HPDE6-E6E7 (cell line): ENCODE measurements at regions not wholly inside any gene's neighbourhood (a gene's known extent, or its start where the extent isn't known, plus 50 kb on each side); places are given as distances from the start of the nearest gene placed in this dataset.

ENCODE experiments used
- DNase-seq: peaks from one replicate; pipeline ENCODE4 v3.0.0; 2011; ENCODE audit warnings: missing footprints; ENCODE audit errors: extremely low spot score

DNA sequence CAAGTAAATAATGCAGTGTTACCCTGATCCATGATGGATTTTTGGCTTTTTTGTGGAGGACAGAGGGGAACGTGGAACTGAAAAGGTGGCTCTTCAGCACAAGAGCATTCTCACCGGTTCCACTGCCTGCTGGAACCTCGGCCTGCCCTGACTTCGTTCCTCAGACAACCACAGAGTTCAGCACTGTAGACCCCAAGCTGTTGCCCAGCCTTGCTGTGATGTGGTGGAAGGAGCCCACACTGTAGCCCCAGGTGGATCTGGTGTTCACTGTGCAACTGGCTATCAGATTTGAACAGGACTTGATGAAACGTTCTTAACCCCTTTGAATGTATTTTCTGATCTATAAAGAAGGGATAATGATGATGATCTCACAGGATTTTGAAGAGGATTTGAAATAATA is 293.5 kb downstream of the TRIB2 start:
- no peak for DNase-seq

DNA sequence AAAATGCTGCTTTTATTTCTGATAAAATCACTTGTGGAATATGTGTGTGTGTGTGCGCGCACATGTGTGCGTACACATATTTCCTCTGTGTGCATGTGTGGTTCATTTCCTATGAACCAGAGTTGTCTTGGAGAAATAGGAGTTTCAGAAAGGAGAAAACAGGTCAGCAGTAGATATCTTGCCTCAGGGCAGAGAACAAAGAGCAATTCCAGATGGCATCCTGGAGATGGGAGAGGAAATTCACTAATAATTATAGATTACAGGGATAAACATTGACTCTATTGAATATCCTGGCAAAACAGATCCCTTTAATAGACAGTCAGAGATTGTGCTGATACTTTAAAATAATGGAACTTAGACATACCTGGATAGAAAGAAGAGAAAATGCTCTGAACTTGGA is 298.0 kb downstream of the TRIB2 start:
- no peak for DNase-seq

GRCh38 chr2:13015532-13016320 is 299.0 kb downstream of the TRIB2 start:
- no peak for DNase-seq

- DNase-seq: no peak
Observed at GRCh38 chr2:13018490-13018889, 301.8 kb downstream of the TRIB2 start.

DNA sequence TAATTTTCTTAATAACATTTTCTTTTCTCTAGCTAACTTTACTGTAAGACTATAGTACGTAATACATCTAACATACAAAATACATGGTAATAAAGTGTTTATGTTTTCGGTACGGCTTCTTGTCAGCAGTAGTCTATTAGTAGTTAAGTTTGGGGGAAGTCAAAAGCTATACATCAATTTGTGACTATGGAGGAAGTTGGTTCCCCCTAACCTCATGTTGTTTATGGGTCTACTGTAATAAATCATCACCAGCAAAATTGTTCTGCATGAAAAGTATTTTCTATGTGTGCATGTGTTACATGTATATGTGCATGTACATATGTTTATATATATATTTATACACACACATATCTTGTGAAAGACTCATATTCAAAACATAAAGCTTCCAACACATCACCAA is 303.0 kb downstream of the TRIB2 start:
- no peak for DNase-seq

DNA sequence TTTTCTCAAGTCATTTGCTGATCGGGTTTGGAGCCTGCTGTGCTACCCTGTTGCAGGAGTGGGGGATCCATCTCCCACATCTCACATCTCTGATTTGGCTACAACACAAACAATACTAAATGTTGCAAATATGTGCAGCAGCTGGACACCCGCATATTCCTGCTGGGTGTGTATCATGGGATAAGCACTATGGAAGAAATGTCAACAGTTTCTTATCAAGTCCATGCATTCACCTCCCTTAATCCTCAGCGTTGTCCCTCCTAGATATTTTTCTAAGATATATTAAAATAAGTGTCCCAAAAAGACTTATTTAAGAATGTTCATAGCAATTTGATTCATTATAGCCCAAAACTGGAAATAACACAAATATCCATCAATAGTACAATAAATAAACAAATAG is 303.7 kb downstream of the TRIB2 start:
- no peak for DNase-seq

- no peak for DNase-seq
Observed at GRCh38 chr2:13021470-13021957, 304.8 kb downstream of the TRIB2 start.

DNA sequence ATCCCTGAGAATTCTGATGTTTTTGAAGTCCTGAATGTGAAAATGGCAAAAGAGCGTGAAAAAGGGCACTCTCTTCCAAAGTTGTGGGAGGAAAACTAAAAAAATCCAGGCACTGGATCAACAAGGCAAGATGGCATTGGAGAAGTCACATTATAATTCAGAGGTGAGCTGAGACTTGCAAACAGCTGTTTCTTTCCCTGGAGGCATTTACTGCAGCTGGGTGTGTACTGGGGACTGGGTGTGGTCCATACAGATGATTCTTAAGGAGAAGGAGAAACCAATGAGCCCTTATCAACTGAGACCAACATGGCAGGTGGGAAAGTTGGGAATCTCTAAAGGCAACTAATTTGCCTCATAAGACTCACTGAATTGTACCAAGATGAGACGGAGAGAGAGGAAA is 313.9 kb downstream of the TRIB2 start:
- DNase-seq: no peak

GRCh38 chr2:13034861-13035260 is 318.1 kb downstream of the TRIB2 start:
- DNase-seq: no peak

GRCh38 chr2:13035866-13036265 is 319.1 kb downstream of the TRIB2 start:
- no peak for DNase-seq

- no peak for DNase-seq
Observed at GRCh38 chr2:13040043-13040442, 323.3 kb downstream of the TRIB2 start.

DNA sequence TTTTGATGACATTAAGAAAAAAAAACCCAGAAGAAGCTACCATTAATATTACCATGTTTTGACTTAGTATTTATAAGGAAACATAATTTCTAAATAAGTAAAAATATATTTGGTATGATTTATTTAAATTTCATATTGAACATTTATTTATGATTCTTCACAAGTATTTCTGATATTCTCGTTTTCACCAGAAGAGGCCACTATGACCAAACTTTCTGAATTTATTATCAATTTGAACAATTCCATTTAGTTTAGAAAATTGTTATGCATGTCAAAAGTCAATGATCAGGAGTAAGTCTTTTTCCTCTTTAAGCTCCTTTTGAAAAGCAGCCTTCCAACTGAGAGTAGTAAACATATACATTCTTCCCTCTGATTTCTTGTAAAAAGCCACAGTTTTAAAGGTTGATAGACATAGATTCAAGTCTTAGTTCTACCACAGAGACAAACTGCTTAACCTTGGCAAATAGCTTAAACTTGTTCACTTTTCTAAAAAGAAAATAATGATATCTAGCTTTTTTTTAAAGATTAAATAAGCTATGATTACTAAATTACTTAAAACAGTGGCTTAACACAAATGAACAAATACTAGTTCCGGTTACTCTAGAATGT is 329.9 kb downstream of the TRIB2 start:
- no peak for DNase-seq

DNA sequence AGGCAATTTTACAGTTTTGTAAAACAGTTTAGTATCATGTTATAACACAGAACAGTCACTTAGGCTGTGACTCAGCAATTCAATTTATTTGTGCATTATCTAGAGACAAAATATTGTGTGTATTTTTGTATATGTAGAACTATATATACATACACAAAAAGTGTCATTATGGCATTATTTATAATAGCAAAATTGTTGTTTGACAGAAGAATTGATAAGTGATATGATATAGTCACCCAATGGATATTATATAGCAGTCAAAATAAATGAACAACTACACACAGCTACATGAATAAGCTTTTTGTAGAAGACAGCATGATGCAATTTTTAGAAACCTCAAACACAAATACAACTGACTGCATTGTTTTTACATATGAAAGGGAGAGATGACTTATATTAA is 334.0 kb downstream of the TRIB2 start:
- DNase-seq: no peak

DNA sequence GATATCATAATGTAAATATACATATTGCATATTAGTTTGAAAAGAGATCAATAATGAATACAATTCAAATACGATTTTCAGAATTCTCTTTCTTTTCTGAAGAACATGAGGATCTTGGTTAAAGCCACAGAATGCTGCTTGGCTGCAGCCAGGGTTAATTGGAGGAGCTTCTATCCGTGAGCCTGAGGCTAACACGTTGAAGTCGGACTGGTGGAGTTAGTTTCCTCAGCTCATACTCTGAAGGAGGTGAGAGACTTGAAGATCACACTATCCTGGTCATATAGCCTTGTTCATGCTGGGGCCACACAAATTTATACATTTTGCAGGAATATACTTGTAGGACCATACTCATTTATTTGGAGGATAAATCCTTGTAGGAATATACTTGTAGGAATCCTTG is 335.8 kb downstream of the TRIB2 start:
- no peak for DNase-seq

- no peak for DNase-seq
Observed at GRCh38 chr2:13056259-13056843, 339.6 kb downstream of the TRIB2 start.

DNA sequence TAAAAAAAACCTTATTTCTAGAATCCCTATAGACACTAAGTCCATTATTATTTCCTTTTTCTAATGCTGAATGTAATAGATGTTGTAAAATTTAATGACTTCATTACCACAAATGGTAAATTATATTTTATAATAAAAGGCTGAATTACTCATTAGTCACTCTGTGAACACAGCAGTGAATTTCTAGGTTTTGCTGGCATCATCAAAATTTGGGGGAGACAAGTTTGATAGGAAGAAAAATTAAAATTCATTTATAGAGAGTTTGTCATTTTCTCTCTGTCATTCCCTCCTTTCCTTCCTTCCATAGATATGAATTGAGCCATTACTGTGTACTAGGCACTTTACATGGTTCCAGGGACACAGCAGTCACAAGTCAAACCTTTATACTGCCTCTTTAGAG is 340.9 kb downstream of the TRIB2 start:
- no peak for DNase-seq

DNA sequence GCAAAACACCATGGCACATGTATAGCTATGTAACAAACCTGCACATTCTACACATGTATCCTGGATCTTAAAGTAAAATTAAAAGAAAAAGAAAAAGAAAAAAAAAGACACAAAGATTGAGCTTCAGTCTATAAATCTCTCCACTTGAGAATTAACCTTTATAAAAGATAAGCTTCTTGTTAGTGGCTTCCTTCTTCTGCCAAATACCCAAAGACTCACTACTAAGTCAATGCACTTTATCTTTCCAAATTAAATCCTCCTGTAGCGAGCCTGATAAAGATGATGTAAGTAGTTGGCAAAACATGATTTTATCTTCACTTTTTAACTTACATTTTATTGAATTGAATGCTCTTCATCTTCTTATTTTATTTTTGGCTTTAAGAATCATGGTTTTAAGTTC is 349.9 kb downstream of the TRIB2 start:
- DNase-seq: no peak

DNA sequence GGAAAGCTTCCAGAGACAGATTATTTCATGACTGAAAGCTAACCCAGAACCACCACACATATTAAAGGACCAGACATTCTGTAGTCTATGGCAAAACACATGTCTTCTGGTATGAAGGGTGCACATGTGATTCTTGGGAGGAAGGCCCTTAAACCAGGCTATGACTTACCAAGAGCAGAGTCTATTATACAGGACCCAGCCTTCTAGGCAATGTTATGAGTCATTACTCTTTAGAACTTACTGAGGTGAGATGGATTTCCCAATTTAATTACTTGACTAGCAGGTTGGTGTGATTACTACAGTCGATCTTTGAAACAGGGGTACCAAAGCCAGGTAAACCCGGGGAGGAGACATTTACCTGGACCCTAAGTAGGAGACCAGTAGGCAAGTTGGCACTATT is 350.8 kb downstream of the TRIB2 start:
- no peak for DNase-seq

GRCh38 chr2:13089971-13090370 is 373.2 kb downstream of the TRIB2 start:
- no peak for DNase-seq

GRCh38 chr2:13091455-13091854 is 374.7 kb downstream of the TRIB2 start:
- no peak for DNase-seq

DNA sequence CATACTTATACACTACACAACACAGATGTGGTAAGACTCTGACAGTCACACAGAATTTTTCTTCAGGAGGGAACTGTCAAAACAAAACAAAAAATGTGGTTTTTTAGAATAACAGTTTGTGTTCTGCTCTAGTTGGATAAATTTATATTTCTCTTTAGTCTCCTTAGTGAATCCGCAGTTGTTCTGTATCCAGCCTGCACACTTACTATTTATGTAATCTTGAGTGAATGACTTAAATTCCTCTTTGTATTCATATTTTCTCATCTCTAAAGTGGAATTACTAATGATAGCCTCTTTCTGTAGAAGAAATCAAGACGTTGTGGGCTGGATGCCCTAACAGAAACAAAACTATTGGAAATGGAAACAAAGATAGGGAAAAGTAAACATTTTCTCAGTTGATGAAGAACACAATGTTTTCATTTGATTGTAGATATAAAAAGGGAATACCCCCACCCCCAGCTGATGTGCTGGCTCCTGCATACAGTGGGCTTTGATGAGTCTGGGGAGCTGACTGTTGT is 375.2 kb downstream of the TRIB2 start:
- no peak for DNase-seq

- no peak for DNase-seq
Observed at GRCh38 chr2:13093416-13093991, 376.8 kb downstream of the TRIB2 start.
